HCT116 (cell line): ENCODE measurements at regions not wholly inside any gene's neighbourhood (a gene's known extent, or its start where the extent isn't known, plus 50 kb on each side); places are given as distances from the start of the nearest gene placed in this dataset.

Experiments
- ATAC-seq: fragments of 200-7000 bp; cut with Tn5 transposase; 2 replicates; pipeline ENCODE4 v1.9.1; 2020; ENCODE audit warnings: mild to moderate bottlenecking, moderate library complexity
- BruUV-seq: library from RNA; stranded (reverse); fragments of 400-500 nt; replicated peaks from 2 replicates; lab custom pipeline; 2021; lab: Mats Ljungman, UMichigan
- CTCF ChIA-PET: fragments of 300-600 bp; sonication (Branson Sonifier 250); formaldehyde crosslinking; loops from one replicate; lab custom pipeline; 2021; ENCODE audit warnings: antibody characterized with exemption; lab: Charles Lee
- POLR2A ChIA-PET: fragments of 300-600, 350-600 bp; sonication (Branson Sonifier 250); formaldehyde crosslinking; loops from one replicate; lab custom pipeline; 2021; ENCODE audit warnings: antibody characterized with exemption; lab: Charles Lee
- RAD21 ChIA-PET, 2 experiments: fragments of 300-600 bp; sonication (Branson Sonifier 250); formaldehyde crosslinking; loops; one replicate each; lab custom pipeline; 2023; ENCODE audit warnings: low total read pairs in 2 of 2; ENCODE audit not compliant: uncharacterized antibody in 2 of 2, unreplicated experiment in 2 of 2, low non-redundant PET in 1 of 2; lab: Charles Lee
- DNase-seq: peaks from one replicate; pipeline ENCODE4 v3.0.0-alpha.2; 2010; ENCODE audit warnings: low read depth, low spot score
- H2AFZ ChIP-seq: fragments of 200-600 bp; shearing (Covaris generic), sonication (generic); 2 replicates; pipeline ENCODE4 v1.6.1; 2017; ENCODE audit warnings: low read depth, mixed run types, mixed read lengths, antibody characterized with exemption, low read length; ENCODE audit not compliant: poor library complexity, severe bottlenecking
- H3K27ac ChIP-seq: 2 replicates; pipeline ENCODE4 v1.5.1; 2012; ENCODE audit warnings: low read depth, low read length
- H3K27me3 ChIP-seq: fragments of 200-600 bp; sonication (generic); 2 replicates; pipeline ENCODE4 v1.6.1; 2016; ENCODE audit warnings: mixed run types, low read length, mixed read lengths; ENCODE audit not compliant: insufficient read depth
- H3K36me3 ChIP-seq, 2 experiments: fragments of 200-500 bp in 1 of 2; fragments of 200-600 bp in 1 of 2; sonication (Bioruptor generic) in 1 of 2; sonication (generic) in 1 of 2; 2 replicates each; pipeline versions ENCODE4 v1.5.1 to v1.6.1; 2014 to 2016; ENCODE audit warnings: low read length in 2 of 2, inconsistent platforms in 1 of 2, mixed read lengths in 1 of 2, mixed run types in 1 of 2; ENCODE audit not compliant: insufficient read depth in 2 of 2, control insufficient read depth in 1 of 2
- H3K4me1 ChIP-seq, 2 experiments: fragments of 200-600 bp in 1 of 2; sonication (generic) in 1 of 2; 2 replicates each; pipeline versions ENCODE4 v1.5.1 to v1.6.1; 2012 to 2017; ENCODE audit warnings: low read length in 2 of 2, inconsistent platforms in 1 of 2, mild to moderate bottlenecking in 1 of 2, mixed read lengths in 1 of 2, mixed run types in 1 of 2, moderate library complexity in 1 of 2; ENCODE audit not compliant: insufficient read depth in 2 of 2, control insufficient read depth in 1 of 2
- H3K4me2 ChIP-seq: fragments of 200-600 bp; sonication (generic); 2 replicates; pipeline ENCODE4 v1.6.1; 2017; ENCODE audit warnings: mixed run types, low read length, mixed read lengths
- H3K4me3 ChIP-seq, 2 experiments: fragments of 200-600 bp in 1 of 2; sonication (generic) in 1 of 2; replicated peaks in 1 of 2; 2 replicates each; pipeline ENCODE4 v1.5.1; 2011 to 2016; ENCODE audit warnings: low read length in 2 of 2, control low read depth in 1 of 2, low read depth in 1 of 2, mild to moderate bottlenecking in 1 of 2, mixed read lengths in 1 of 2, mixed run types in 1 of 2
- H3K79me2 ChIP-seq: fragments of 200-600 bp; sonication (generic); 2 replicates; pipeline ENCODE4 v1.6.1; 2017; ENCODE audit warnings: mild to moderate bottlenecking, mixed run types, low read length, moderate library complexity, mixed read lengths; ENCODE audit not compliant: insufficient read depth
- H3K9ac ChIP-seq: fragments of 200-600 bp; sonication (generic); 2 replicates; pipeline ENCODE4 v1.6.1; 2016; ENCODE audit warnings: low read length, mixed read lengths
- H3K9me2 ChIP-seq: fragments of 200-600 bp; sonication (generic), shearing (Covaris generic); 2 replicates; pipeline ENCODE4 v1.6.1; 2017; ENCODE audit warnings: mixed run types, mild to moderate bottlenecking, moderate library complexity; ENCODE audit not compliant: insufficient read depth
- H3K9me3 ChIP-seq, 2 experiments: fragments of 200-500 bp in 1 of 2; fragments of 200-600 bp in 1 of 2; sonication (Bioruptor generic) in 1 of 2; sonication (generic) in 1 of 2; 2 replicates each; pipeline ENCODE4 v1.6.1; 2014 to 2017; ENCODE audit warnings: low read length in 2 of 2, mixed read lengths in 2 of 2, inconsistent platforms in 1 of 2, low read depth in 1 of 2, mild to moderate bottlenecking in 1 of 2, mixed run types in 1 of 2, moderate library complexity in 1 of 2; ENCODE audit not compliant: control insufficient read depth in 1 of 2, insufficient read depth in 1 of 2
- H4K20me1 ChIP-seq: fragments of 200-600 bp; sonication (generic), shearing (Covaris generic); 2 replicates; pipeline ENCODE4 v1.6.1; 2017; ENCODE audit warnings: mixed run types, mild to moderate bottlenecking, moderate library complexity; ENCODE audit not compliant: insufficient read depth
- CBX3 ChIP-seq: IDR thresholded peaks from 2 replicates; pipeline ENCODE4 v1.6.1; 2012; ENCODE audit warnings: low read depth
- CEBPB ChIP-seq: IDR thresholded peaks from 2 replicates; pipeline ENCODE4 v1.6.1; 2012; ENCODE audit warnings: low read depth
- EGR1 ChIP-seq: IDR thresholded peaks from 2 replicates; pipeline ENCODE4 v1.6.1; 2012; ENCODE audit warnings: low read depth
- ELF1 ChIP-seq: IDR thresholded peaks from 2 replicates; pipeline ENCODE4 v1.6.1; 2012; ENCODE audit warnings: low read depth, borderline replicate concordance
- EZH2 ChIP-seq: fragments of 200-600 bp; sonication (generic); IDR thresholded peaks from 2 replicates; pipeline ENCODE4 v1.6.1; 2017; ENCODE audit warnings: antibody characterized with exemption, mixed run types
- EZH2phosphoT487 ChIP-seq: fragments of 200-600 bp; IDR thresholded peaks from 2 replicates; pipeline ENCODE4 v1.6.1; 2018; ENCODE audit warnings: antibody characterized with exemption, borderline replicate concordance
- FOSL1 ChIP-seq: IDR thresholded peaks from 2 replicates; pipeline ENCODE4 v1.6.1; 2012; ENCODE audit warnings: low read depth
- JUND ChIP-seq: IDR thresholded peaks from 2 replicates; pipeline ENCODE4 v1.6.1; 2012
- POLR2A ChIP-seq: IDR thresholded peaks from 2 replicates; pipeline ENCODE4 v1.7.0; 2011; ENCODE audit warnings: borderline replicate concordance; ENCODE audit not compliant: insufficient read depth, insufficient read length; ENCODE audit errors: extremely low read depth
- RAD21 ChIP-seq: IDR thresholded peaks from 2 replicates; pipeline ENCODE4 v1.6.1; 2012; ENCODE audit warnings: low read depth, mild to moderate bottlenecking
- SP1 ChIP-seq: IDR thresholded peaks from 2 replicates; pipeline ENCODE4 v1.6.1; 2012; ENCODE audit warnings: low read depth
- YY1 ChIP-seq: IDR thresholded peaks from 2 replicates; pipeline ENCODE4 v1.6.1; 2011; ENCODE audit warnings: low read length, low read depth, moderate library complexity, mild to moderate bottlenecking; ENCODE audit not compliant: insufficient replicate concordance; ENCODE audit errors: extremely low read depth
- ZBTB33 ChIP-seq: IDR thresholded peaks from 2 replicates; pipeline ENCODE4 v1.6.1; 2011; ENCODE audit warnings: mild to moderate bottlenecking, low read length, moderate library complexity; ENCODE audit not compliant: insufficient replicate concordance; ENCODE audit errors: extremely low read depth
- ZFX ChIP-seq: fragments of 450-650 bp; IDR thresholded peaks from 2 replicates; pipeline ENCODE4 v1.6.1; 2017
- ZNF274 ChIP-seq: fragments of 200-500 bp; sonication (Bioruptor generic); IDR thresholded peaks from 2 replicates; pipeline ENCODE4 v1.6.1; 2014; ENCODE audit warnings: mild to moderate bottlenecking, low read depth, low read length, inconsistent platforms
- intact Hi-C: fragments of 100-400 bp; cut with micrococcal nuclease; formaldehyde crosslinking; loops from 2 replicates; pipeline ENCODE4 v1.10.0; 2022
- TF ChIP-seq, protein P1 (sequence below): IDR thresholded peaks from 2 replicates; pipeline ENCODE4 v1.6.1; 2012
- TF ChIP-seq, protein P2 (sequence below): IDR thresholded peaks from 2 replicates; pipeline ENCODE4 v1.6.1; 2012

GRCh38 chrX:810186-810585, 179.6 kb downstream of the SHOX start:
- Histone ChIP-seq H3K4me2 (no peak overlapping the region), H3K9me3 (no peaks in the 10 kb centered on the region), H4K20me1 (no peaks in the 10 kb centered on the region), H3K27ac (no peak overlapping the region), H3K9ac (no peak overlapping the region), H3K4me1 (no peaks in the 10 kb centered on the region), H3K79me2 (no peaks in the 10 kb centered on the region), H3K4me3 (no peak overlapping the region), H3K36me3 (no peaks in the 10 kb centered on the region), H3K27me3 (peaks cover 7% of the 10 kb centered on the region; the same call in 1 of the 2 replicates), H2AFZ (no peak overlapping the region), H3K9me2 (no peaks in the 10 kb centered on the region)
- ATAC-seq = no peak
- TF ChIP-seq POLR2A = no peak
- TF ChIP-seq ZBTB33 = no peak
- no peak for TF ChIP-seq SP1
- TF ChIP-seq YY1 = no peak
- no peak for TF ChIP-seq CEBPB
- TF ChIP-seq CBX3 = no peak
- no peak for TF ChIP-seq RAD21
- no peak for TF ChIP-seq ZFX
- no peak for TF ChIP-seq JUND
- TF ChIP-seq ZNF274 = no peak
- TF ChIP-seq, protein P1, sequence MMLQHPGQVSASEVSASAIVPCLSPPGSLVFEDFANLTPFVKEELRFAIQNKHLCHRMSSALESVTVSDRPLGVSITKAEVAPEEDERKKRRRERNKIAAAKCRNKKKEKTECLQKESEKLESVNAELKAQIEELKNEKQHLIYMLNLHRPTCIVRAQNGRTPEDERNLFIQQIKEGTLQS = no peak
- no peak for TF ChIP-seq EGR1
- TF ChIP-seq EZH2phosphoT487 = no peak
- no peak for TF ChIP-seq EZH2
- TF ChIP-seq ELF1 = no peak
- no peak for TF ChIP-seq FOSL1
- TF ChIP-seq, protein P2, sequence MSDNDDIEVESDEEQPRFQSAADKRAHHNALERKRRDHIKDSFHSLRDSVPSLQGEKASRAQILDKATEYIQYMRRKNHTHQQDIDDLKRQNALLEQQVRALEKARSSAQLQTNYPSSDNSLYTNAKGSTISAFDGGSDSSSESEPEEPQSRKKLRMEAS = no peak
- intact Hi-C loops = no loop called here
- no peak for DNase-seq
- POLR2A ChIA-PET = no interaction called here
- RAD21 ChIA-PET = no interaction called here
- CTCF ChIA-PET = no interaction called here
- no TSS peak for BruUV-seq
